NCI-H2196 treated with DMSO at 0.1 percent for 48 hours (cell line): ENCODE measurements at regions not wholly inside any gene's neighbourhood (a gene's known extent, or its start where the extent isn't known, plus 50 kb on each side); places are given as distances from the start of the nearest gene placed in this dataset.
"Not testable (repeated sequence)": the region's sequence is repeated elsewhere in the genome, so short reads cannot be mapped to it uniquely, and the experiment has no call there.

ENCODE experiments used
- DNase-seq: peaks from one replicate; lab custom pipeline; 2025; ENCODE audit not compliant: unreplicated experiment; lab: John Stamatoyannopoulos, UW

DNA sequence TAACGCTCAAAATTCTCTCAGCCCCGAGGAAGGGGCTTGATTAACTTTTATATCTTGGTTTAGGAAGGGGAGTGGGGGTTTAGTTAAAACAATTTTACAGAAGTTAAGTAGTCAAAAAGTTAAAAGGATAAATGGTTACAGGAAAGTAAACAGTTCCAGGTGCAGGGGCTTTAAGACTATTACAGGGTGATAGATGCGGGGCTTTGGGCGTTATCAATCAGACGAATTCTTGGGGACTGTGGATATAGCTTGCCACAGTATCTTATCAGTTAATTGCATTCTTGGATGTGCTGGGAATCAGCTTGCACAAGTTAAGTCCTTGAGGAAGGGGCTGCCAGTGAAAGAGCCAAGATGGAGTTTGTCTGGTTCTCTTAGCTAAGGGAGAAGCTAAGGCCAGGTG, 616.2 kb downstream of the XPNPEP1 start:
- not testable (repeated sequence) for DNase-seq

DNA sequence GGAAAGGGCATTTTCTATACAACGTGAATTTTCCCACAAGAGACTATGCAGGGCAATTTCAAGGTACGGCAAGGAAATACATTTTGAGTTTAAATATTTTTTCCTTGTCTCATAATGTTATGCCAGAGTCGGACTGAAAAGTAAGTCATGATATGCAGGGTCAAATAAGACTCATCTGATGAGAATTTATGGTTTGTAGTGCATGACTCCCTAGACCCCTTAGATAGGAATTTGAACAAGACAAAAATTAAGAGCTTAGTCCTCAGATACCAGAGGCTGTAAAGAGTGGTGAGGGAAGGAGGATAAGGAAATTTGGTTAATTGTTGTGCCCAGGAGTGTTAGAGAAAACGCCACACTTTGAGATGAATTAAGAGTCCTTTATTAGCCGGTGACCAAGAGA, 616.6 kb downstream of the XPNPEP1 start:
- no peak for DNase-seq

DNA sequence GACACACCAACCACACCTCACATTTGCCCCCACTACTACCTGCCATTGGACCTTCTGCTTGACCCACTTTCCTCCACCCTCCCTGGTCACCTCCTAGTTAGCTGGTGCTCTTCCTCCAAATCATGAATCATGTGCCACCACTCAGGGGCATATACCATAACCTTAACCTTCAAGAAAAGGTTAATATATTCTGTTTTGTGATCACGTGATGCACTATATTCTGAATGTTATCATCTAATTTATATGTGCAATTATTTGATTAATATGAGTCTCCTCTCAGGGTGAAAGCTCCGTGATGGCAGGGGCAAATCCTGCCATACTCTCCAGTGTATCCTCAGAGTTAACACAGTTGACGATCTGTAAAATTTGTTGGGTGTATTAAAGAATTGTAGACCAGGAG, 635.5 kb downstream of the XPNPEP1 start:
- no peak for DNase-seq

DNA sequence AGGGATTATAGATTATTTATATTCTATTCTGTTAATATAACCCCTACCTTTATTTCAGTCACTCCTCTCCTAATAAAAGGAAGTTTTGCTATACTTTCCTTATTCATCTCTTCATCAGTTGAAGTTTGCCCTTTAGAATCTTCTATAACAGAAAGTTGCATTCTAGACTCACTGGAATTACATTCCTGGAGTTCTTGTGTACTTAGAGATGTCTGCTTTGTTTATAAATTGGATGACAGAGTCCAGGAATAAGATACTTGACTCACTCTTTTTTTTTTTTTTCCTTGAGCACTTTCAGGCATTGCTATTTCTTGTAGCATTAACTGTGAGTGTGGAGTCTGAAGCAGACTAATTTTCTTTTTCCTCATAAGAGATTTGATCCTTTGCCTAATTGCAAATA, 640.8 kb downstream of the XPNPEP1 start:
- DNase-seq, result no peak

DNA sequence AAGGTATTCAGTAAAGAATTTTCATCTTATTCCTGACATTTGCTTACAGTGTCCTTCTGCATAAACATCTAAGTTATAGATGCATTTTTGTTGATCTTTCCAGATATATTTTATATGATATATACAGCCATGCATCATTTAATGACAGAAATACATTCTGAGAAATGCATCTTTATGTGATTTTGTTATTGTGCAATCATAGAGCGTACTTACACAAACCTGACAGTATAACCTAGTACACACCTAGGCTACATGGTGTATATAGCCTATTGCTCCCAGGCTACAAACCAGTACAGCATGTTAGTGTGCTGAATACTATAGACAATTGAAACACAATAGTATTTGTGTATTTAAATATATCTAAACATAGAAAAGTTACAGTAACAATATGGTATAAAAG, 642.0 kb downstream of the XPNPEP1 start:
- DNase-seq, result no peak

DNA sequence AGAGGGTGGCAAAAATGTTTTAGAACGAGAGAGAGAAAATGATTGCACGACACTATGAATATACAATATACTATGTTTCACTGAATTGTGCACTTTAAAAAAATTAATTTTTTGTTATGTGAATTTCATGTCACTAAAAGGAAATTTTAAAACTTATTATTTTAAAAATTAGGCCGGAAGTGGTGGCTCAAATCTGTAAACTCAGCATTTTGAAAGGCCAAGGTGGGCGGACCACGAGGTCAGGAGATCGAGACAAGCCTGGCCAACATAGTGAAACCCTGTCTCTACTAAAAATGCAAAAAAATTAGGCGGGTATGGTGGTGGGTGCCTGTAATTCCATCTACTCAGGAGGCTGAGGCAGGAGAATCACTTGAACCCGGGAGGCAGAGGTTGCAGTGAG, 642.5 kb downstream of the XPNPEP1 start:
- DNase-seq, result no peak

DNA sequence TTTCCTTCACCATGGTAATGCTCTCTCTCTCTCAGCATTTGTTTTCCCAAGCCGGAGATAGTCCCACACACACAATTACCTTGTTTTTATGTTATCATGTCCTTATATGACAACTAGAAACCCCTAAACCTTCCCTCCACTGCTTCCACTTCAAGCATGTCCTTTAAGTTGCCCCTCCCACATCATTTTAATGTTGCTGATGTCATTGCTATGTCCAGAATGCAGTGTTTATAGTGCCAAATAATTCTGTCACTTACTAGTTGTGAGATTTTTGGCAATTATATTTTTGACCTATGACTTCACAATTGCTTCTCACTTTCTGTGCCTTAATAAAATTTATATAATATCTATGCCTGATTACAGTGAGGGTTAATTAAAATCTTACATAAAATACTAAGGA, 645.9 kb downstream of the XPNPEP1 start:
- DNase-seq, result no peak

DNA sequence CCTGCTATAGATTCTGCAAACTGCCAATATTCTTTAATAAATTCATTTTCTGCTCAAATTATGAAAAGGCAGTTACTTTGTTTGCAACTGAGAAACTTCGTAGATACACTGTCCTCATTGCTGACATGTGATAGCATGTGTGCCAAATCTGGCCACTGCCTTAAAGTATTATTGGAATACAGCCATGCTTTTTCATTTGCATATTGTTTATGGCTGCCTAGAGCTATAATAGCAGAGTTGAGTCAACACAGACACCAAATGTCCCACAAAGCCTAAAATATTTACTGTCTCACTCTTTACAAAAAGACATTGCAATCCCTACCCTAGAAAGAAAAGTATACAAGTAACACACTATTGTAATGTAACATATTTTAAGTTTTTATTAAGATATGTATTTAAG, 647.4 kb downstream of the XPNPEP1 start:
- no peak for DNase-seq

DNA sequence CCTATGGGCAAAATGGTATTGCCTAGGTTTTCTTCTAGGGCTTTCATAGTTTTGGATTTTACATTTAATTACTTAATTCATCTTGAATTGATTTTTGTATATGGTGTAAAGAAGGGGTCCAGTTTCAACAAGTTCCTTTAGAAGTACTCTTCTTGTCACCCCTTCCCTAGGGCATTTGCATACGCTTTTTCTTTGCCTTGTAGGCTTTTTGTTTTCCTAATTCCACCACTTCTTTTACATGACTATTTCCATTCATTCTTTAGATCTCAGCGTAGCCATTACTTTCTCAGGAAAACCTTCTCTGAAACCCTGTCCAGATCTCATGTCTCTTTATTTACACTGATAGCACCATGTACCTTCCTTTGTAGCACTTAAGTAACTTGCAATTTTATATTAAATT, 648.6 kb downstream of the XPNPEP1 start:
- no peak for DNase-seq

DNA sequence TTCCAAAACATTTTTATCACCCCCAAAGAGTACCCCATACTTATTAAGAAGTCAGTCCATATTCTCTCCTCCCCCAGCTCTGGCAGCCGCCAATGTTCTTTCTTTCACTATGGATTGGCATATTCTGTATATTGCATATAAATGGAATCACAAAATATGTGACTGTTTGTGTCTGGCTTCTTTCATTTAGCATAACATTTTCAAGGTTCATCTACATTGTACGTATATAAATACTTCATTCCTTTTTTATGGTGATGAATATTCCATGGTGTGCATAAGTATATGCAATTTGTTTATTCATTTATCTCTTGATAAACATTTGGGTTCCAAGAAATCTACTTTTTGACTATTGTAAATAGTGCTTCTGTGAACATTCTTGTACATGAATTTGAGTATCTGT, 653.1 kb downstream of the XPNPEP1 start:
- no peak for DNase-seq

DNA sequence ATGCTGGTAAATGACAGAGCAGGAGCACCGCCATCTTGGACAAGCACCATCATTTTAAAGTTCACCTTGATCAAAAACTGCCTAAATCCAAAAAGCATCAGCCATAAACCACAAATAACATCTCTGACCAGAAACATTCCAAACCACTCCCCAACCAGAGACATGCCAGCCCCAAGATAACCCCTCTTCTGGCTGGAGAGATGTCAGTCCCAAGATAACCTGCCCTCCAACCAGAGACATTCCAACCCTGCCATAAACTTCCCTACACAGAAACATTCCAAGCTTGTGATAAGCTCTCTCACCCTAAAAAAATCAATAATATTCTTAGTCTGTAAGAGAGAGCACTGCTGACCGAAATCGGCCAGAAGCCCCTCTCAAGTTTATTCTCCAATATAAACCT, 659.3 kb downstream of the XPNPEP1 start:
- no peak for DNase-seq

DNA sequence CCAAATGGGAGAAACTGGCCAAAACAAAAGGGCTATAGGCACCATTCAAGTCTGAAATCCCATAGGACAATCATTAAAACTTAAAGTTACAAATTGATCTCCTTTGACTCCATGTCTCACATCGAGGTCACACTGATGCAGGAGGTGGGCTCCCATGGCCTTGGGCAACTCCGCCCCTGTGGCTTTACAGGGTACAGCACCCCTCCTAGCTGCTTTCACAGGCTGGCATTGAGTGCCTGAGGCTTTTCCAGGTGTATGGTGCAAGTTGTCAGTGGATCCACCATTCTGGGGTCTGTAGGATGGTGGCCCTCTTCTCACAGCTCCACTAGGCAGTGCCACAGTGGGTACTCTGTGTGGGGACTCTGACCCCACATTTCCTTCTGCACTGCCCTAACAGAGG, 662.1 kb downstream of the XPNPEP1 start:
- no peak for DNase-seq

DNA sequence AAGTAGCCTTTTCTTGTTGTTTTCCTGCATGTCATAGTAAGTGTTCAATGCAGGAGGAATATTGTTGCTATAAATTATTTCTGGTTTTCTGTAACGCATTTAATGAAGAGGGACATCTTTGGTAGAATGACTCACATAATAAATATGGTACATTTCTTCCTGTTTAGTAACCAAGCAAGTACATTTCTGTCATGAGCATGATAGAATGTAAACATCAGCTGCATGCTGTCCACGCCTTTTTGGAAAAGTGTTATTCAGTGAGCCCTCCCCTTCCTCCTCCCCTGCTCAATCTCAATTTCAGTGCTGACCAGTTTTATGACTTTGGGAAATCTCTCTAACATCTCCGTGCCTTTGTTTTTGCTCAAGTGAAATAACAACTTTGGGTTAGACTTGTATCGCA, 664.0 kb downstream of the XPNPEP1 start:
- DNase-seq, result no peak

DNA sequence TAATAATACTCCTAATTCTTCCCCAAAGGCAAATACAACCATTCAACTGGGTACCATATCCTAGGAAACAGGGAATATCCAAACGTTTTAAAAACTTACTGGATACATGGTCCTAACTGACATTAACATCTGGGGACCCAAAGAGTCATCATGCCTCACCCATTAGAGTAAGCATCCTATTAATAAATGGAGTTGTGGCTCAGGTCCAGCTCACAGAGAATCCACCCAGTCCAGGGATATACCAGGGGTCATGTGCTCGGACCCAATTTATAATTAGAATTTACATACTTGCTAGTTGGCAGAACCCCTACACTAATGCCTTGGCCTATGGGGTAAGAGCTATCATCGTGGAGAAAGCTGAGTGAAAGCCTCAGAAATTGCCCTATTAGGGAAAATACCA, 670.0 kb downstream of the XPNPEP1 start:
- no peak for DNase-seq

DNA sequence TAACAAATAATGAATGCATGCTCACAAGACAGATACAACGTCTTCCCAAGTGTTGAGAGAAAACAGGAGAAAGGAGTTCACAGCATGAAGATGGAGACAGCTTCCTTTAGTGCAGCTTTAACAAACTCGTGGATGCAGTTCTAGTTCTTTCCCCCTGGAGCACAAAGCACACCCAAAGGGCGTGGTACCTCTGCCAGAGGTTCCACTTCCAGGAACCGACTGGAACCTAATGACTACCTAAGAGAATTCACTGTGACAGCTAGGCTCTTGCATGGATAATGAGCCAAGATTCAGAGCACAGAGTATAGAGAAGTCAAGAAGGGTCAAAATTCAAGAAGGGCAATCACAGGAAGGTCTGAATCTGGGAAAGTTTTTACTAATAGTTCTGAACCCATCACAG, 673.2 kb downstream of the XPNPEP1 start:
- DNase-seq, result no peak

DNA sequence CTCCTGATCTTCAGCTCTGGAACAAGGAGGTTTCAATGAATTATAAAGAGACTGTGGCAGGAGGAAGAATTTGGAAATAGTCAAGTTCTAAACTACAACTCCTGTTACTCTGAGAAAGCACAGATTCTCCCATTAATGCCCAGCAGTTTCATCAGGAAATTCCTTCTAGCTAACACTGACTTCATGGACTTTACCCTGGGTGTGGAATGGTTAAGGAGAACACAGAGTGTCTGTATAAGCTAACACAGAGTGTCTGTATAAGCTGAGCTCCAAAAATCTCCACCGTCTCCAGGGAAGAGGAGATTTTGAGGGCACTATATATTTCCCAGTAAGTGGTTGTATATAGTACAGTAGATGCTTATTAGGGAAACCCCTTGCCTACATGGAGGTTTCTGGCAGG, 675.5 kb downstream of the XPNPEP1 start:
- DNase-seq, result no peak

DNA sequence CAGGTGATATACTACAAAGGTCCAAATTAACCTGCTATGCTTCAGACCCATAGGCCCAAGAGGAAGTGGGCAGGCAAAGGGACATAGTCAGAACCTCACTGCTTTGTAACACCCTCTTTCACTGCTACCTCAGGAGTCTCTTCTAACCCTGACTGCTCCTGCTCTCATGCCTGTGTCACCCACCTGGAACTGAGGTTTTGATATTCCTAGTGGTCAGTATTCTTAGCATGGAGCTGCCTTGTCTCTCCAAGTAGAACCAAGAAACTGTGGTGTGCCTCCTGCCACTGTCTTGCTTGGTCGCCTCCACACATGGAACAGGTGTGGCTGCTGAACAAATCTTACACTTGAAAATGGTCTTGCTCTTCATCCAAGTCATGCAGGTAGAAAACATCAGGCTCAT, 677.5 kb downstream of the XPNPEP1 start:
- DNase-seq, result no peak

DNA sequence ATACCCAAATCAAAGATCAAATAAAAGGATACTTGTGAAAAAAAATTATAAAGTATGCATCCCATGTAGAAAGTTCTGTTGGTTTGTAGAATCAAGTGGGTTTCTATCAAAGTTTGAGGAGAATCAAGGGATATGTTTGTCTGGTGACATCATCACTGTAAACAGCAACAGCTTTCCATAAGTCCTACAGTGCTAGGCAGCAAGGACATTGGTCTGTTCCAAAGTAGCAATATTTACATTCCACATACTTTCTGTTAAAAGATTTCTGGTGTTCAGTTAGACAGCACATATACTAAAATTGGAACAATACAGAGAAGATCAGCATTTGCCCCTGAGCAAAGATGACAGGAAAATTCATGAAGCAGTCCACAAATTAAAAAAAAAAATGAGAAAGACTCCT, 683.9 kb downstream of the XPNPEP1 start:
- DNase-seq, result no peak

DNA sequence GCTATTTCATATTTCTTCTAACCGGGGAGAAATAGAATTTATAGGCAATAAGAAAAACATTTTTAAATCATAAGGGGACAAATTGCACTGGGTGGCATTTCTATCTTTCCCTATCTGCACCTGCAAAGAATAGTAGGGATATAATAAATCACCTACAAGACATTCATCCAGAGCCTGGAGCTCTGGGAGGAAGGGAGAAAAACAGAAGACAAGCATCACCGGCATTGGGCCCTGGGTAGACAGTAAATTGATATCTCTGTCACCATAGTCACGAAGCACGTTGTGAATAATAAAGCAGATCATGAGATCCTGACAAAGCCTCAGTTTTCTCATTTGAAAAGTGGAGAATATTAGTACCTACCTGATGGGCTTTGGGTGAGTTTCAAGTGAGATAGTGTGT, 685.6 kb downstream of the XPNPEP1 start:
- no peak for DNase-seq

DNA sequence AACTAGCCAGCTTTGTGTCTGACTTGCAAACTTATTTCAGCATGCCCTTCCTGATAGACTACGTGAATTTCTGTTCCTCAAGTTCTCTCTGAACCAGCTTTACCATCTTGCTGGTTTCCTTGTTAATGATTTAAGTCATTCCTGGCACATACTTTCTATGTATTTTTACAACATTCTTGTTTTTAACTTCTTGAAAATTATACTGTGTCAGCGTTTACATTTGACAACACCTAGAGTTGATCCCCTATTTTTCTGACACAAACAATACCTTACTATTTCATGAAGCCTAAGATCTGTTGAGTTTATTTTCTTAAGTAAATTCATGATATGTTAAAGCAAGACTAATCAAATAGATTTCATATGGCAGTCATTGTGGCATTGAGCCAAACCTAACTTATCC, 686.3 kb downstream of the XPNPEP1 start:
- DNase-seq, result no peak

DNA sequence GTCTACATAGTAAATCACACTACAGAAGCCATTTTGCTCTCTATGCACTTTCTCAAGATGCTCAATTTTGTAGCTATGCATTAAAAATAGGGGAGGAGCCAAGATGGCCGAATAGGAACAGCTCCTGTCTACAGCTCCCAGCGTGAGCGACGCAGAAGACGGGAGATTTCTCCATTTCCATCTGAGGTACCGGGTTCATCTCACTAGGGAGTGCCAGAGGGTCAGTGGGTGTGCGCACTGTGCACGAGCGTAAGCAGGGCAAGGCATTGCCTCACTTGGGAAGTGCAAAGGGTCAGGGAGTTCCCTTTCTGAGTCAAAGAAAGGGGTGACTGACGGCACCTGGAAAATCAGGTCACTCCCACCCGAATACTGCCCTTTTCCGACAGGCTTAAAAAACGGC, 699.8 kb downstream of the XPNPEP1 start:
- not testable (repeated sequence) for DNase-seq

DNA sequence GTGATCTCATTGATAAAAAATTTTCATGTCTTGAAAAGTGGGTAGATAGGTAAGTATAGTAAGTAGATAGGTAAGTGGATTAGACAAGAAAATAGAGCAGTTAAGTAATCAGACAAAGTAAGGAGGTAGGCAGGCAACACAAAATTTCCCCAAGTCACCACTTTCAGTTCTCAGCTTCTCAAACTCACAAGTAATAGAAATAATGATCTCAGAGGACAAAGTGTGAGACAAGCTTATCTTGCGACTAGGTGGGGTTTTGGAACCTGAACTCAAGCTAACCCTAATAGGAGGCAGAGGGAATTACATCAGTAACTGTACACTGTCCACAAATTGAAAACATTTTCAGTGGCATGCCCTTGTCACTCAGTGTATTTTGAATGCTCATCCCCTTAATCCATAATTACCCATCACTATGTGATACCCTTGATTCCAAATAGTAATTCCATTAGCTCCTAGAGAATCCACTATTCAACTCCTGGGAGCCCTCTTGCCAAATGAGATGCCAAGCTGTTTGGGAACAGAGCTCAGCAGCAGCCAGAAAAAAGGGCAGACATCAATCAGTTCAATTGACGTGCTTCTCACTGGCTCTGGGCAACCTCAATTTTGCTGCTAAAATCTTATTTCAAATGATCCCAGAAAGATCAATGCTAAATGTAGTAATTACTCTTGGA, 703.2 kb downstream of the XPNPEP1 start:
- DNase-seq, result no peak

DNA sequence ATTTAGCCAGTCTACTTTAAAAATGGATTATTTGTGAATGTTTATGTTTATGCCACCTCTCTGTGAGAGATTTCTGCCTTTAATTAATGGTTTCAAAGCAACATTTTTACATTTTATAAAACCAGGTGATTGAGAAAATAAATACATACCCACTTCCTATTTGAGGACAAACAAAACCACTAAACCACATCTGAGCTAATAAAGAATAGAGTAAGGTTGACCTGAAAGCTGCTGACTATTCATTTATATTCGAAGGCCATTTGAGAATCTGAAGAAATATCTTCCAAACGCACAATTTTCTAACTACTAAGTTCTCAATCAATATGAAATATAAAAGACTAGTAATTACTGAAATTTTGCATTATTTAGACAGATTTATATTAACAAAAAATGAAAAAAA, 705.1 kb downstream of the XPNPEP1 start:
- no peak for DNase-seq
